Mucosa of descending colon (tissue), 3 donors: ENCODE measurements at regions not wholly inside any gene's neighbourhood (a gene's known extent, or its start where the extent isn't known, plus 50 kb on each side); places are given as distances from the start of the nearest gene placed in this dataset.

Experiments used
- ATAC-seq: fragments of 200-7000 bp; cut with Tn5 transposase; one replicate; pipeline ENCODE4 v1.9.1; 2020; ENCODE audit warnings: mild to moderate bottlenecking, moderate library complexity
- DNase-seq, 3 donors: peaks; one replicate each; pipeline ENCODE4 v3.0.0-alpha.2; 2020
- H3K36me3 ChIP-seq: fragments of 200-600 bp; one replicate; pipeline ENCODE4 v1.8.0; 2021; ENCODE audit warnings: low read depth, mild to moderate bottlenecking
- H3K4me1 ChIP-seq: fragments of 200-600 bp; one replicate; pipeline ENCODE4 v1.8.0; 2021; ENCODE audit warnings: low read depth, mild to moderate bottlenecking
- H3K4me3 ChIP-seq: fragments of 200-600 bp; one replicate; pipeline ENCODE4 v1.8.0; 2021; ENCODE audit warnings: mild to moderate bottlenecking
- H3K9me3 ChIP-seq: fragments of 200-600 bp; one replicate; pipeline ENCODE4 v1.8.0; 2021; ENCODE audit warnings: mild to moderate bottlenecking
- CTCF ChIP-seq: fragments of 200-600 bp; IDR thresholded peaks from one replicate; pipeline ENCODE4 v1.8.0; 2022; ENCODE audit warnings: antibody characterized with exemption, mild to moderate bottlenecking
- intact Hi-C, 2 donors: fragments of 100-400 bp; cut with DNase I in 1 of 2; cut with micrococcal nuclease in 1 of 2; formaldehyde crosslinking; loops; one replicate each; pipeline versions ENCODE4 v1.11.0 to v1.11.1; 2022; cut with DNase I, micrococcal nuclease
- donor health status: DM: no; HTN: no; CAD: no; lungs with moderate emphysema.
- donor health status: DM: no; HTN: no; CAD: no.
- donor health status: DM: no; HTN: yes; CAD: no.

GRCh38 chr14:89564989-89565388 lies 148.0 kb upstream of the FOXN3 start:
- intact Hi-C loops = no loop called here
- TF ChIP-seq CTCF = no peak
- ATAC-seq (no peak), DNase-seq (no peak)
- Histone ChIP-seq H3K4me3 (no peak overlapping the region), H3K4me1 (no peaks in the 10 kb centered on the region), H3K36me3 (no peaks in the 10 kb centered on the region), H3K9me3 (no peaks in the 10 kb centered on the region)

GRCh38 chr14:89564286-89564957 lies 147.4 kb upstream of the FOXN3 start:
- ATAC-seq = no peak
- Histone ChIP-seq H3K36me3 (no peaks in the 10 kb centered on the region), H3K4me3 (no peak overlapping the region), H3K9me3 (no peaks in the 10 kb centered on the region), H3K4me1 (no peaks in the 10 kb centered on the region)
- intact Hi-C loops = no loop called here
- TF ChIP-seq CTCF = no peak
- DNase-seq = no peak

- Histone ChIP-seq H3K4me1 (no peaks in the 10 kb centered on the region), H3K4me3 (no peak overlapping the region), H3K9me3 (no peaks in the 10 kb centered on the region), H3K36me3 (no peaks in the 10 kb centered on the region)
- ATAC-seq (no peak), DNase-seq (no peak)
- no peak for TF ChIP-seq CTCF
- intact Hi-C loops = no loop called here
Measured at GRCh38 chr14:89563471-89563870, 146.4 kb upstream of the FOXN3 start.

- ATAC-seq (no peak), DNase-seq (no peak)
- TF ChIP-seq CTCF = no peak
- Histone ChIP-seq H3K9me3 (no peaks in the 10 kb centered on the region), H3K4me1 (no peaks in the 10 kb centered on the region), H3K36me3 (no peaks in the 10 kb centered on the region), H3K4me3 (no peak overlapping the region)
- intact Hi-C loops = no loop called here
Measured at GRCh38 chr14:89551955-89552354, 134.9 kb upstream of the FOXN3 start.

GRCh38 chr14:89551432-89551831 lies 134.4 kb upstream of the FOXN3 start:
- Histone ChIP-seq H3K9me3 (no peaks in the 10 kb centered on the region), H3K4me1 (no peaks in the 10 kb centered on the region), H3K4me3 (no peak overlapping the region), H3K36me3 (no peaks in the 10 kb centered on the region)
- DNase-seq = no peak
- intact Hi-C loops = no loop called here
- no peak for ATAC-seq
- no peak for TF ChIP-seq CTCF

- no peaks in the 10 kb centered on the region for H3K9me3 ChIP-seq
- ATAC-seq = no peak
- no peak for DNase-seq
- no peaks in the 10 kb centered on the region for H3K36me3 ChIP-seq
- intact Hi-C loops = no loop called here
- no peak overlapping the region for H3K4me3 ChIP-seq
- H3K4me1 ChIP-seq = no peaks in the 10 kb centered on the region
- no peak for TF ChIP-seq CTCF
Measured at GRCh38 chr14:89550821-89551220, 133.8 kb upstream of the FOXN3 start.
